Suprapubic skin (tissue), 4 donors: ENCODE measurements at regions not wholly inside any gene's neighbourhood (a gene's known extent, or its start where the extent isn't known, plus 50 kb on each side); places are given as distances from the start of the nearest gene placed in this dataset.
"Not testable (repeated sequence)": the region's sequence is repeated elsewhere in the genome, so short reads cannot be mapped to it uniquely, and the experiment has no call there.

Experiments
- DNase-seq, 2 donors: peaks; one replicate each; pipeline ENCODE4 v3.0.0-alpha.2; 2019; ENCODE audit warnings: low spot score in 2 of 2
- H3K27ac ChIP-seq: fragments of 200-600 bp; sonication (generic); one replicate; pipeline ENCODE4 v1.5.1; 2019
- H3K27me3 ChIP-seq: fragments of 200-600 bp; sonication (generic); one replicate; pipeline ENCODE4 v1.5.1; 2019
- H3K36me3 ChIP-seq: fragments of 200-600 bp; sonication (generic); one replicate; pipeline ENCODE4 v1.5.1; 2019
- H3K4me1 ChIP-seq: fragments of 200-600 bp; sonication (generic); one replicate; pipeline ENCODE4 v1.5.1; 2019
- H3K4me3 ChIP-seq: fragments of 200-600 bp; sonication (generic); one replicate; pipeline ENCODE4 v1.5.1; 2019; ENCODE audit warnings: mild to moderate bottlenecking
- H3K9me3 ChIP-seq: fragments of 200-600 bp; sonication (generic); one replicate; pipeline ENCODE4 v1.5.1; 2019
- WGBS: methylation state at CpG from one replicate; pipeline ENCODE4 v1.1.5; 2018; 5-methylcytosine and 5-hydroxymethylcytosine counted together

DNA sequence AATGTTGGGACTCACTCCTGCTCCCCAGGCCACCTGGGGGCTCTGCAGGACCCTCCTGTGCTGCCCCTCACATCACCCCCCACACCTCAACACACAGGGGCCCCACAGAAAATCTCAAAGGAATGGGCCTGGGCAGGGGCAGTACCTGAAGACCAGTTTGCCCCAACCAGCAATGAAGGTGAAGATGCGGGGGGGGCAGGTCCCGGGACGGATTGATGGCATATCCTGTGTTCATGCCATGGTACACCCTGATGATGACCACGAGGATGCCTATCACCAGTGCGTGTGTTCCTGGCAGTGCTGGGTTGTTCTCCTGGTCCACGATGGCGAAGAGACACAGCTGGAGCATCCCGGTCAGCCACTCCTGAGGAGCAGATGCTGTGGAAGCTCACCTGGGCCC is 663.0 kb downstream of the FOXD4L5 start:
- peak in 1 of 2 donors; percentile 50 for DNase-seq
- H3K9me3 ChIP-seq, H3K4me3 ChIP-seq, H3K27ac ChIP-seq, H3K36me3 ChIP-seq, H3K4me1 ChIP-seq, H3K27me3 ChIP-seq: not testable (repeated sequence)
- WGBS, result 86% methylated on average over 4 of the region's 8 CpGs
